ENCODE measurements at regions not wholly inside any gene's neighbourhood (a gene's known extent, or its start where the extent isn't known, plus 50 kb on each side); places are given as distances from the start of the nearest gene placed in this dataset.

DNA sequence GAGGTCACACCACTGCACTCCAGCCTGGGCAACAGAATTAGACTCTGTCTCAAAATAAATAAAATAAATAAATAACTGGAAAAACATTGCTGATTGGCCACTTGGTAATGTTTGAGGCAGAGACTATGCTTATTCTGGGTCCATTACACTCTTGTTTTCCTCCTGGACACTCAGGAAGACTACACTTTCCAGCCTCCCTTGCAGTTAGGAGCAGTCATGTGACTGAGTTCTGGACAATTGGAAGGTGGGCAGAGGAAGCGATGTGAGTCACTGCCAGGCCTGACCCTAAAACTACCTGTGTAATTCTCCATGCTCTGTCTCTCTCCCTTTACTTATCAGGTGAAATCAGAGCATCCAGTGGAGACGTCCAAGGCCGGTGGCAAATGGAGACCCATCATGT, 74.4 kb downstream of the VCPKMT start:
- DNase-seq = no peak
- no peaks in the 10 kb centered on the region for H3K9me3 ChIP-seq
- H3K27ac ChIP-seq = no peak overlapping the region
- intact Hi-C loops (cut with DNase I; ENCODE audit: low total_unique reads) = no loop called here
- TF ChIP-seq, protein P1, sequence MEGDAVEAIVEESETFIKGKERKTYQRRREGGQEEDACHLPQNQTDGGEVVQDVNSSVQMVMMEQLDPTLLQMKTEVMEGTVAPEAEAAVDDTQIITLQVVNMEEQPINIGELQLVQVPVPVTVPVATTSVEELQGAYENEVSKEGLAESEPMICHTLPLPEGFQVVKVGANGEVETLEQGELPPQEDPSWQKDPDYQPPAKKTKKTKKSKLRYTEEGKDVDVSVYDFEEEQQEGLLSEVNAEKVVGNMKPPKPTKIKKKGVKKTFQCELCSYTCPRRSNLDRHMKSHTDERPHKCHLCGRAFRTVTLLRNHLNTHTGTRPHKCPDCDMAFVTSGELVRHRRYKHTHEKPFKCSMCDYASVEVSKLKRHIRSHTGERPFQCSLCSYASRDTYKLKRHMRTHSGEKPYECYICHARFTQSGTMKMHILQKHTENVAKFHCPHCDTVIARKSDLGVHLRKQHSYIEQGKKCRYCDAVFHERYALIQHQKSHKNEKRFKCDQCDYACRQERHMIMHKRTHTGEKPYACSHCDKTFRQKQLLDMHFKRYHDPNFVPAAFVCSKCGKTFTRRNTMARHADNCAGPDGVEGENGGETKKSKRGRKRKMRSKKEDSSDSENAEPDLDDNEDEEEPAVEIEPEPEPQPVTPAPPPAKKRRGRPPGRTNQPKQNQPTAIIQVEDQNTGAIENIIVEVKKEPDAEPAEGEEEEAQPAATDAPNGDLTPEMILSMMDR (IDR thresholded peaks at IDR 0.05) = no peak
- TF ChIP-seq POLR2A (IDR thresholded peaks at IDR 0.05) = no peak
- no peaks in the 10 kb centered on the region for H3K36me3 ChIP-seq
- no peak overlapping the region for H3K4me3 ChIP-seq
- H3K27me3 ChIP-seq = no peaks in the 10 kb centered on the region
- peaks cover 6 to 8% of the 10 kb centered on the region in 2 donors for H3K4me1 ChIP-seq

DNA sequence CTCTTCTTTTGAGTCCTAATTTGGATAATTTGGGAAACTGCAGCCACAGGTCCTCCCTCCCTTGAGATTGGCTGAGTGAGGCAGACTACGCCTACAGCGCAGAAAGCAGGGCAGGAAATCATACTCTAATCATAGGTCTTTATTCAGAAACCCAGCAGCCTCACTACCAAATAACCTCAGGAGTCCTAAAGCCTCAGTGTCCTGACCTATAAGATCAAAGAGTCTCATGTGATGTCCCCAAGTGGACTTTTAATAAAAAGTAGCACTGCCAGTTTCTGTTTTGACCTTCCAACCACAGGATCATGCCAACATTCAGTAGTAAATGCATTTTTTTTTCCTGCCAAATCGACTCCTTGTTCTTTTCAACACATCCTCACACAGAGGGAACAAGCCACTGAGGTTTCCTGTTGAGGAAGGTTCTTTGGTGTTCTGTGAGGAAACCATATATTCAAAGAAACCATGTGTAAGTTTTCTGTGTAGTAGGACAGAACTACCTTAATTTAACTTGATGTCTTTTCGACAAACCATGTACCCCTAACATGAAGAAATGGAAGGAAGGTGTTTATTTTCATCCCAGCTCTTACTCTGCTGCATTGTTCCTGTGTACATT, 72.2 kb downstream of the VCPKMT start:
- peak overlapping the region; percentile 83 to 96 for H3K27ac ChIP-seq
- no peaks in the 10 kb centered on the region for H3K36me3 ChIP-seq
- H3K9me3 ChIP-seq = no peaks in the 10 kb centered on the region
- no peak overlapping the region for H3K4me3 ChIP-seq
- TF ChIP-seq, protein P1 (IDR thresholded peaks at IDR 0.05) = no peak
- no peak for TF ChIP-seq POLR2A (IDR thresholded peaks at IDR 0.05)
- intact Hi-C loops (cut with DNase I; ENCODE audit: low total_unique reads) = no loop called here
- no peaks in the 10 kb centered on the region for H3K27me3 ChIP-seq
- no peak for DNase-seq
- peaks cover 6 to 8% of the 10 kb centered on the region in 2 donors for H3K4me1 ChIP-seq

DNA sequence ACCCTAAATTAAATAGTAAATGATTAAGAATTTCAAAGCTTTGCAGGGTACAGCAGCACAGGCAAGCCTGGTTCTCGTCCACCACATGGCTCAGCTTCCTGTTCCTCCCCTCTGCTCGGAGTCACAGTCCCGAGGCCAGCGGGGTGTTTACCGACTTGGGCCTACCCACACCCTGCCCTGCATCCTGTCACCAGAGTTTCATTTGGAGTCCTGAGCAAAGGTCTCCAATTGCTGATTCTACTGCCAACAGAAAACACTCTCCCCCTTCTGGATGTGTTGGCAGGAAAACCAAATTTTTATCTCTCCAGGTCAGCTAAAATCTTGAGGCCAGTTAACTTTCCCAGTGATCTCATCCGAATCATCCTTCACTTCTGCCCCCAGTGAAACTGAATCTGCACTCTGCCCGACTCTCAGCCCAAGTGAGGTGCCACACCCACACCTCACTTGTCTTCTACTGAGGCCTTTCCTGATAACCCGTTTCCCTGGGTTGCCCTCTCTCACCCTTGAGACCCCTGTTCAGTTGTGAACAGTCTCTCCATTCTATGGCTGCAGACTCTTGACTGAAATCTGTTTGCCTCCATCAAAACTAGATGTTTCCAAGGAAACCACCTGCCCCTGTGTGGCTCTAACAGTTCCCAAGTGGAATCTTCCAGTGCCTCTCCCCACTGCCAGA, 71.2 kb downstream of the VCPKMT start:
- peak; percentile 72 to 88 for DNase-seq
- Histone ChIP-seq H3K9me3 (no peaks in the 10 kb centered on the region), H3K4me3 (no peak overlapping the region), H3K36me3 (no peaks in the 10 kb centered on the region), H3K4me1 (peaks cover 6 to 8% of the 10 kb centered on the region in 2 donors), H3K27me3 (no peaks in the 10 kb centered on the region), H3K27ac (peak overlapping the region; percentile 83 to 96)
- TF ChIP-seq, protein P1 (IDR thresholded peaks at IDR 0.05) = no peak
- TF ChIP-seq POLR2A (IDR thresholded peaks at IDR 0.05) = peak in 1 of 2 donors; percentile 18
- intact Hi-C loops (cut with DNase I; ENCODE audit: low total_unique reads) = no loop called here

DNA sequence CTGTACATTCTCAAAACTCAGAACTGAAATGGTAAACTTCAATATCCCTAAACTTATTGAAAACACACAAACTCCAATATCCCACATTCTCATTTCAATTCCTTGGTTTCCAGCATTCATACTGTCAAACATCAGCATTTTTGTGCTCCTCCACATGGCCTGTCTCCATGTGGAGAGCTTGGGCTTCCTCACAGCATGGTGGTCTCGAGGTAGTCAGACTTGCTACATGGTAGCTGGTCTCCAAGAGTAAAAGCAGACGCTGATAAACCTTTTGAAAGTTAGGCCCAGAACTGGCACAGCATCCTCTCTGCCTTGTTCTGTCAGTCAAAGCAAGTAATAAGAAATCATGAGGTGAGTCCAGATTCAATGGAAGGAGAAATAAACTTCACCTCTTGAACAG, 70.5 kb downstream of the VCPKMT start:
- Histone ChIP-seq H3K27me3 (no peaks in the 10 kb centered on the region), H3K36me3 (no peaks in the 10 kb centered on the region), H3K4me1 (peaks cover 6 to 8% of the 10 kb centered on the region in 2 donors), H3K9me3 (no peaks in the 10 kb centered on the region), H3K27ac (peak overlapping the region; percentile 83 to 96), H3K4me3 (no peak overlapping the region)
- no peak for DNase-seq
- intact Hi-C loops (cut with DNase I; ENCODE audit: low total_unique reads) = no loop called here
- TF ChIP-seq, protein P1 (IDR thresholded peaks at IDR 0.05) = no peak
- no peak for TF ChIP-seq POLR2A (IDR thresholded peaks at IDR 0.05)

DNA sequence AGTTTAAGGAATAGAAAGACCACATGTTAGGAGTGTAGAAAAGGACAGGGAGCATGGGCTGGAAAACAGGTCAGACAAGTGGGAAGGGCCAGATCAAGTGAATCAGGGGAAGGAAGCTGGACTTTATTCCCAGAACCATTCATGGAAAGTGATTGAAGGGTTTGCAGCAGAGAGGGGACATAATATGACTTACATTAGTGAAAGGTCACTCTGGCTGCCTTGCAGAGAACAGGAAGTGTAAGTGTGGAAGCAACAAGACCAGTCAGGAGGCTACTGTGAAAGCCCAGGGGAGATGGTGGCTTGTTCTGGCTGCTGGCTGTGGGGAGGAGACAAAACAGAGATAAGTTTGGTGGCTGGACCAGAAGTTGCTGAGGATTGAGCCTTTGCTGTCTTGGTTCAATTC, 69.1 kb downstream of the VCPKMT start:
- intact Hi-C loops (cut with DNase I; ENCODE audit: low total_unique reads) = no loop called here
- H3K27ac ChIP-seq = peak overlapping the region; percentile 31 to 83
- TF ChIP-seq POLR2A (IDR thresholded peaks at IDR 0.05) = no peak
- TF ChIP-seq, protein P1 (IDR thresholded peaks at IDR 0.05) = no peak

More for the DNA sequence above, 69.1 kb downstream of the VCPKMT start:
- Histone ChIP-seq H3K4me3 (no peak overlapping the region), H3K27me3 (no peaks in the 10 kb centered on the region), H3K9me3 (no peaks in the 10 kb centered on the region), H3K4me1 (peaks cover 6 to 8% of the 10 kb centered on the region in 2 donors), H3K36me3 (no peaks in the 10 kb centered on the region)
- no peak for DNase-seq
